COR-L47 (cell line): ENCODE measurements at regions not wholly inside any gene's neighbourhood (a gene's known extent, or its start where the extent isn't known, plus 50 kb on each side); places are given as distances from the start of the nearest gene placed in this dataset.

ENCODE experiments used
- DNase-seq: peaks from one replicate; lab custom pipeline; 2025; lab: John Stamatoyannopoulos, UW

DNA sequence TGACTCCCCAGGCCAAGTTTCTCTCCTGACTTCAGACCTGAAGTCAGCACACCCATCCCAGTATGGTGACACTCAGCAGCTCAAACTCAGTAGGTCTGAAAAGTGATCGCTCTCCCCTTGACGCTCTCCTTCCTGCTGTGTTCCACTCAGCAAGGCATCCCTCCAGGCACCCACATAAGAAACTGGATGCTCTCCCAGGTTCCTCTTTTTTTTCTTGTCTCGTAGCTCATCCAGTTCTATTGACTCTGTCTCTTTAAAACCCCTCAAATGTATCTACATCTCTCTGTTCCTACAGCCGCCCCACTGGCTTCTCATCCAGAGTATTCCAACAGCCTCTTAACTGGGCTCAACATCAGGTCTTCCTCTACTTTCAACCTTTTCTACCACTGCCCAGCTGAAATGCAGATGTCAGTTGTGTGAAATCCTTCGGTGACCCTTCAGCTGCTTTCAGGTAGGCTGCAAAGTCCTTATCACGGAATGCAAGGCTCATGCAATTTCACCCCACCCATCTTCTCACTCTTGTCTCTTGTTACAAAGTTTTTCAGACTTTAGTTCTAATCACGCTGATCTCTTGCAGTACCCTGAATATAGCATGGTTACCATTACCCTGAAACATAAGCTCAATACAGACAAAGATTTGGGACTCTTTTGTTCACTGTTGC lies 286.2 kb upstream of the POU3F1 start:
- DNase-seq, result no peak

DNA sequence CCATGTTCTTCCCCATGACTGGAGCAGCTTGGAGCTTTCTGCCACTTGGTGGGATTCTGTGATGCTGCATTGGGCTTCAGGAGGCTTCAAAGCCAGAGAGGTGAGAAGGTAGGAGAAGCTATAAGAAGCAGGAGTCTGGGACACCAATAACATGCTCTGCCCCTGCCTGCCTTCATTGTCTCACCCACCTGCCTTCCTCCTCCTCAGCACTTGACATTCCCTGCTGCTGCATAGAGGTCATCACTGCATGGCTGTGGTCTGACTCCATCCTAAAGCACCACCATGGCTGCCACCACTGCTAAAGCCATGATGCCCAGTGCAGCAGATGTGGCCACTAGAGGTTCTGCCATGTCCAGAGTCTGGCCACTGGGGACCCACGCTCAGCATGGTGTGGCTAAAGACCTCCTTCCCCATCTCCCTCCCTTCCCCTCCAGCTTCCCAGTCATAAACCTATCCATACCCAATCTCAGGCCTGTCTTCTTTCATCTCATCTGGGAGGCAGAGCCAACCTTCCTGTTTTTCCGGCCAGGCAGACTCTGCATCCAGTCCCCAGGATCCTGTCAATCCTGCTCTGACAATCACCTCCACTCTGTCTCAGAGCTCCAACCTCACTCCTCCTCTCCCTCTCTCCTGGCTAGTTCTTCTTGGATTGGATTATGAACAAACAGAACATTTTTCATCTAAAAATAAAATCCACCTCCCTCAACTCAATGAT lies 285.1 kb upstream of the POU3F1 start:
- no peak for DNase-seq

DNA sequence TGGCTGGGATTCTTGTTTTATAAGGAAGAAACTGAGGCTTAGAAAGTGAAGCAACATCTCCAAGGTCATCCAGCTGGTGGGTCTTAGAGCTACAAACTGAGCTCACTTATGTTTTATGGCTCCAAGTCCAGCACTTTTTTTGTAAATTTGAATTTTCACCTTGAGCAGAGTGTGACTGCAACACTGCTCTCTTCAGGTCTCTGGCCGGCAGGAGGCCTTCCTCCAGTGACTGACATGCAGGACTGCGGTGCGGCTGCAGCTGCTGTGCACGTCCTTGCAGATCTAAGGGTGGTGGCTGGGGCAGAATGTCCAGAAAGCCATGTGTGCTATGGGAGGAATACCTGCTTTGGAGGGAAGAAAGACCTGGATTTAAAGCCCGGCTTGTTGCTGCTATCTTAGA lies 284.2 kb upstream of the POU3F1 start:
- no peak for DNase-seq

DNA sequence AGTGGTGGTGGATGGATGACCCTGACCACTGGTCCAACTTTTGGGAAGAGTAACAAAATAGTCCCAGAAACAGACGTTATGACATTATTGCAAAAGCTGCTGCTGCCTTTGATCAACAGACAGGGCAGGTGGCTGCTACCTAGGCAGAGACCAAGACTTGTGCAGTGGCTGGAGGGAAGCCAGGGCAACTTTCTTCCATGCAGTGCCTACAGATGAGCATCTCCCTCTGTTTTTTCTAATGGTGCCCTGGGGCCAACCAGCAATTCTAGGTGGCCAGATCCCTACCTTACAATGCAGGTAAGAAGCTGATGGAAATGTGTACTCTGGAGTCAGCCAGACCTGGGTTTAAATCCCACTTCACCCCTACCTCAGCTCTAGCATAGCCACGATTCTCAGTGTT lies 283.1 kb upstream of the POU3F1 start:
- DNase-seq, result no peak

GRCh38 chr1:38328278-38329035 lies 281.9 kb upstream of the POU3F1 start:
- DNase-seq, result no peak

- DNase-seq, result no peak
Measured at GRCh38 chr1:38327559-38327973, 281.0 kb upstream of the POU3F1 start.

DNA sequence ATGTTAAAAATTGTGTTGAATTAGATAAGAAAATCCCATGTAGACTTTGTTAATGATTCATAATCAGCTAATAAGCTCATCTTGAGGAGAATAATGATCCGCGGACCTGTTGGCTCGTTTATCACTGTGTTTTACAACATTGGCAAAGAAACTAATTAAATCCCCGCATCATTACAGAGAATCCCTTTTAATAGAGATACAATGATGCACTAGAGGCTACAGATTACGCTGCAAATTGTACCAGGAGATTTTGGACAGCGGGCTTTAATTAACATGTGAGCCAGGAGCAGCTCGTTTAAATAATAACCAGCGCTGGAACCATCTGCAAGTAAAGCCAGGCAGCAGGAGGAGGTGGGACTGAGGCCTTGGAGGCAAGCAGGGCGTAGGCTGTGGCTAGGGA lies 280.3 kb upstream of the POU3F1 start:
- no peak for DNase-seq

GRCh38 chr1:38326135-38326534 lies 279.5 kb upstream of the POU3F1 start:
- no peak for DNase-seq

- DNase-seq, result no peak
Measured at GRCh38 chr1:38312753-38313152, 266.2 kb upstream of the POU3F1 start.

GRCh38 chr1:38310079-38310478 lies 263.5 kb upstream of the POU3F1 start:
- DNase-seq, result no peak

DNA sequence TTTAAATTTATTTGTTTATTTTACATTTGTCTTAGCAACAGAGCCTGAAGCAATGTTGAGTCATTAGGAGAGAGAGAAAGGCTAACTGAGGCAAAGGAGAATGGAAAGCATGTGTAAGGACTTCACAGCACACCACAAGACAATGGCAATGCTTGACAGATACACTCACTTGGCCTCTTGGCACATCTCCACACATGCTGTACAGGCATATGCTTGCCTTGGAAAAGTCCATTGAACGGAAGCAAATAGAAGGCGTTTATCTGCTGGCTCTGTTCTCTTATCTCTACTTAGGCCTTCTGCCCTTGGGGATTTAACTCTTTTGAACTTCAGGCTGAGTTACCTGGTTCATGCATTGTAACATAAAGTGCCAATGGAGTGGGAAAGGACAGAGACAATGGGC lies 262.2 kb upstream of the POU3F1 start:
- no peak for DNase-seq

- DNase-seq, result no peak
Measured at GRCh38 chr1:38305666-38306065, 259.1 kb upstream of the POU3F1 start.

DNA sequence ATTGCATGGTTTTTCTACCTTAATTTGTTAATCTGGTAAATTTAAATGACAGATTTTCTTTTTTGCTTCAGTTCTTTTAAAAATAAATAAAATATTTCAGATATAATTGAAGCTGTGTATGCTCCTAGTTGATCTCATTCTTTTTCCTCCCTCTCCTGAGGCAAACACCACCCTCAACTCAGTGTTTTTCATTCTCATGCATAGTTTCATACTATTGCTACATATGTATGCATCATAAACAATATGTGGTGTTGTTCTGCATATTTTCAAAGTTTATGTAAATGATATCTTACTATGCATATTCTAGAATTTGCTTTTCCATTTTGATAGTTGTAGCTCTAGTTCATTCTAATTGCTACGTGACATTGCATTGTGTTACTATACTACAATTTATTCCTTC lies 257.2 kb upstream of the POU3F1 start:
- DNase-seq, result no peak

- DNase-seq, result no peak
Measured at GRCh38 chr1:38301040-38301439, 254.4 kb upstream of the POU3F1 start.

- no peak for DNase-seq
Measured at GRCh38 chr1:38300616-38301015, 254.0 kb upstream of the POU3F1 start.

GRCh38 chr1:38297842-38298241 lies 251.2 kb upstream of the POU3F1 start:
- DNase-seq, result no peak

DNA sequence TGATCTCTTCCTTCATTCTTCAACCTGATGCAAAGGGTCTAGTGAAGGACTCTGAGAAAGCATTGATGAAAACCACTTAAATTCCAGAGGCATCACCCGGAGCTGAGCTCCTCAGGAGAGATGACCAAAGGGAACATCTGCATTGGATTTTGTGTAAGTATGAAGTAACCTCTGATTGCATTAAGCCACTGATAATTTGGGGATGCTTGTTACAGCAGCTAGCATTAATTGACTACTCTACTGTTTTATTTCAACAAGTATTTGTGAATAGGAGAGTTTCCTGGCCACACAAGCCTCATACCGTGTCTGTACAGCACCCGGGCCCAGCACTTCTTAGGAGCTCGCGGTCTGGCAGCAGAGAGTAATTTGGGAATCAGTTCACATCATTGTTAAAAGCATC lies 250.7 kb upstream of the POU3F1 start:
- no peak for DNase-seq

DNA sequence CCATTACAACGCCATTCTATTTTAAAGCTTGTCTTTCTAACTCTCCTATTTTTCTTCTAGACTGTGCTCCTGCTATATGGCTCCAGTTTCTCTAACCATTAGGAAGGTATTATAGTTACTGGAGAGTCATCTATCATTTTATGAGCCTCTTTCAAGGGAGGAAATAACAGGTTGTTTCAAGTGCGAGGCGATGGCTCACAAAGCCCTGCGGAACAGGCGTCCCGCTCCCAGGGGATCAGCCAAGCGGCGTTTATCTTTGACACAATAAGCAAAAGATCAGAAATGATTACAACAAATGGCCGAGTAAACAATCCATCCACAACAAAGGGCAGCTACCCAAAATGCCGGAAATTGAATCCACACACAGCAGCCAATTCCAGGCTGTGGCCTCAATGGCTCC lies 249.5 kb upstream of the POU3F1 start:
- peak; percentile 39 for DNase-seq

DNA sequence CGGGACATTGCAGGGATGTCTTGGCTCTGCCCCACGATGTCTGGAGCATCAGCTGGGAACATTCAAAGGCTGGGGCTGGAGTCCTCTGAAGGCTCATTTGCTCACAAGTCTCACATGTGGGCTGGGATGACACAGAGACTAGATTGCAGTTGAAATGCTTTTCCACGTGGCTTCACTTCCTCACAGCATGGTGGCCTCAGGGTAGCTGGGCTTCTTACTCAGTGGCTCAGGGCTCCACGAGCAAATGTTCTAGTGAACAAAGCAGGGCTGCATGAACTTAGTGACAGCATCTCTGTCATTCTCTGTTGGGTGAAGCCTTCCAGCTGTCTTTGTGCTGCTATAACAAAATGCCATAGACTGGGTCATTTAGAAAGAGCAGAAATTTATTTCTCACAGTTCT lies 247.0 kb upstream of the POU3F1 start:
- DNase-seq, result no peak

DNA sequence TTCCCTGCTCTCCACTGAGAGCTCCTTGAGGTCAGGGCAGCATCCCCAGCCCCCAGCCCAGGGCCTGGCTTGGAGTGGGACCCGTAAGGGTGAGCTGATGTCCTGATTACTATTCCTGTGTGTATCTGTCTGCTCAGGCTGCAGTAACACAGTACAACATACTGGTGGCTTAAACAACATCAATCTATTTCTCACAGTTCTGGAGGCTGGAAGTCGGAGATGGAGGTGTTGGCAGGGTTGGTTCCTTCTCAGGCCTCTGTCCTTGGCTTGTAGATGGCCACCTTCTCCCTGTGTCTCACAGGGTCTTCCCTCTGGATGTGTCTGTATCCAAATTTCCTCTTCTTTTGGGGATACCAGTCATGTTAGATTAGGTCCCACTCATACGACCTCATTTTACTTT lies 246.4 kb upstream of the POU3F1 start:
- DNase-seq, result no peak

- DNase-seq, result no peak
Measured at GRCh38 chr1:38291906-38292521, 245.4 kb upstream of the POU3F1 start.

- DNase-seq, result no peak
Measured at GRCh38 chr1:38291336-38291735, 244.7 kb upstream of the POU3F1 start.

DNA sequence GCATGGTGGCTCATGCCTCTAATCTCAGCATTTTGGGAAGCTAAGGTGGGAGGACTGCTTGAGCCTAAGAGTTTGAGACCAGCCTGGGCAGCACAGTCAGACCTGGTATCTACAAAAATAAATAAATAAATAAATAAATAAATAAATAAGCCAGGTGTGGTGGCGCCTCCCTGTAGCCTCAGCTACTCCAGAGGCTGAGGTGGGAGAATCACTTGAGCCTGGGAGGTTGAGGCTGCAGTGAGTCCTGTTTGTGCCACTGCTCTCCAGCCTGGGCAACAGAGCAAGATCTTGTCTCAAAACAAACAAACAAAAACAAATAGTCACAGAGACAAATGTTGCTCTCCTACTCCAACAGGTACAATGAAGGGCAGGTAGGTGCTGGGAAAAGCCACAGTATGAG lies 242.4 kb upstream of the POU3F1 start:
- no peak for DNase-seq
